GM13976 (cell line): ENCODE measurements at regions not wholly inside any gene's neighbourhood (a gene's known extent, or its start where the extent isn't known, plus 50 kb on each side); places are given as distances from the start of the nearest gene placed in this dataset.

ENCODE experiments used
- DNase-seq: peaks from one replicate; pipeline ENCODE4 v3.0.0; 2012; ENCODE audit warnings: low spot score
- CTCF ChIP-seq: IDR thresholded peaks from 2 replicates; pipeline ENCODE4 v1.5.1; 2012; ENCODE audit warnings: borderline replicate concordance, mild to moderate bottlenecking; ENCODE audit not compliant: insufficient read depth; ENCODE audit errors: extremely low read depth, missing control alignments, control extremely low read depth
- in situ Hi-C: fragments of 300-500 bp; cut with MboI; formaldehyde crosslinking; loops from one replicate; pipeline ENCODE4 v1.12.0; 2022; ENCODE audit warnings: low sequenced_read_pairs, mixed read lengths, inconsistent platforms; ENCODE audit not compliant: unreplicated experiment

- TF ChIP-seq CTCF = no peak
- in situ Hi-C loops = loop anchor here (10.0 kb wide), 1 partner anchor 120 kb away; no protein-coding TSS in a partner anchor
- no peak for DNase-seq
These were observed 72.0 kb upstream of the MPEG1 start for GRCh38 chr11:59284773-59285129.

GRCh38 chr11:59283825-59284772, 71.4 kb upstream of the MPEG1 start:
- peak; percentile 50 for DNase-seq
- TF ChIP-seq CTCF = peak; percentile 66
- in situ Hi-C loops = loop anchor here (10.0 kb wide), 1 partner anchor 119 kb away; no protein-coding TSS in a partner anchor

- DNase-seq = no peak
- in situ Hi-C loops = loop anchor here (10.0 kb wide), 1 partner anchor 119 kb away; no protein-coding TSS in a partner anchor
- no peak for TF ChIP-seq CTCF
These were observed 70.6 kb upstream of the MPEG1 start for GRCh38 chr11:59283311-59283710.

GRCh38 chr11:59281177-59281576, 68.5 kb upstream of the MPEG1 start:
- in situ Hi-C loops = loop anchor here (10.0 kb wide), 1 partner anchor 116 kb away; no protein-coding TSS in a partner anchor
- TF ChIP-seq CTCF = no peak
- DNase-seq = no peak

- DNase-seq = no peak
- in situ Hi-C loops = no loop called here
- no peak for TF ChIP-seq CTCF
These were observed 60.7 kb upstream of the MPEG1 start for GRCh38 chr11:59273373-59273841.

- DNase-seq = no peak
- in situ Hi-C loops = no loop called here
- no peak for TF ChIP-seq CTCF
These were observed 60.1 kb upstream of the MPEG1 start for GRCh38 chr11:59272771-59273372.
